SK-N-SH (cell line): ENCODE measurements at regions not wholly inside any gene's neighbourhood (a gene's known extent, or its start where the extent isn't known, plus 50 kb on each side); places are given as distances from the start of the nearest gene placed in this dataset.

Source experiments
- CTCF ChIA-PET: fragments of 300-600, 350-600 bp; formaldehyde crosslinking; extraction: SDS; loops from one replicate; lab custom pipeline; 2021; lab: Yijun Ruan, JAX
- POLR2A ChIA-PET: fragments of 350-600 bp; sonication (Branson Sonifier 250); formaldehyde crosslinking; extraction: SDS; loops from one replicate; lab custom pipeline; 2020; ENCODE audit warnings: antibody characterized with exemption, inconsistent platforms; lab: Yijun Ruan, JAX
- DNase-seq: peaks from one replicate; pipeline ENCODE4 v3.0.0; 2012
- H2AFZ ChIP-seq: fragments of 200-600 bp; sonication (generic); 2 replicates; pipeline ENCODE4 v1.8.1; 2016; ENCODE audit warnings: antibody characterized with exemption, mild to moderate bottlenecking, low read depth
- H3F3A ChIP-seq: fragments of 200-600 bp; sonication (generic); replicated peaks from 2 replicates; pipeline ENCODE3; 2016; ENCODE audit warnings: antibody characterized with exemption, mild to moderate bottlenecking; ENCODE audit not compliant: insufficient read depth
- H3K27ac ChIP-seq, 2 experiments: fragments of 200-500 bp in 1 of 2; fragments of 200-600 bp in 1 of 2; sonication (Bioruptor generic) in 1 of 2; sonication (generic), shearing (Covaris generic) in 1 of 2; 2 replicates each; pipeline versions ENCODE4 v1.5.1 to v1.6.1; 2014 to 2016; ENCODE audit warnings: low read depth in 2 of 2, inconsistent platforms in 1 of 2, low read length in 1 of 2, mild to moderate bottlenecking in 1 of 2, mixed read lengths in 1 of 2
- H3K27me3 ChIP-seq: fragments of 200-600 bp; sonication (generic), shearing (Covaris generic); 2 replicates; pipeline ENCODE4 v1.6.1; 2016; ENCODE audit warnings: mixed run types; ENCODE audit not compliant: insufficient read depth
- H3K36me3 ChIP-seq, 2 experiments: fragments of 200-500 bp in 1 of 2; fragments of 200-600 bp in 1 of 2; sonication (Bioruptor generic) in 1 of 2; sonication (generic) in 1 of 2; replicated peaks in 1 of 2; 2 replicates each; pipeline versions ENCODE3 to v1.5.1; 2014 to 2016; ENCODE audit warnings: low read length in 1 of 2, mild to moderate bottlenecking in 1 of 2; ENCODE audit not compliant: insufficient read depth in 2 of 2, control insufficient read depth in 1 of 2
- H3K4me1 ChIP-seq, 2 experiments: fragments of 200-500 bp in 1 of 2; fragments of 200-600 bp in 1 of 2; sonication (Bioruptor generic) in 1 of 2; sonication (generic), shearing (Covaris generic) in 1 of 2; 2 replicates each; pipeline versions ENCODE4 v1.5.1 to v1.6.1; 2014 to 2016; ENCODE audit warnings: low read depth in 1 of 2, low read length in 1 of 2, mixed run types in 1 of 2; ENCODE audit not compliant: insufficient read depth in 2 of 2, control insufficient read depth in 1 of 2
- H3K4me2 ChIP-seq: fragments of 200-600 bp; sonication (generic), shearing (Covaris generic); 2 replicates; pipeline ENCODE4 v1.6.1; 2017; ENCODE audit warnings: mixed run types
- H3K4me3 ChIP-seq, 2 experiments: fragments of 200-500 bp in 1 of 2; fragments of 200-600 bp in 1 of 2; sonication (Bioruptor generic) in 1 of 2; sonication (generic), shearing (Covaris generic) in 1 of 2; 2 replicates each; pipeline versions ENCODE4 v1.5.1 to v1.8.1; 2014 to 2016; ENCODE audit warnings: low read depth in 2 of 2, inconsistent platforms in 1 of 2, low read length in 1 of 2, mild to moderate bottlenecking in 1 of 2, mixed read lengths in 1 of 2, moderate library complexity in 1 of 2
- H3K79me2 ChIP-seq: fragments of 200-600 bp; sonication (generic); 2 replicates; pipeline ENCODE4 v1.8.1; 2017; ENCODE audit warnings: mild to moderate bottlenecking; ENCODE audit not compliant: insufficient read depth
- H3K9ac ChIP-seq: fragments of 200-600 bp; sonication (generic); 2 replicates; pipeline ENCODE4 v1.6.1; 2017; ENCODE audit warnings: mixed run types
- H3K9me2 ChIP-seq: fragments of 200-600 bp; sonication (generic); 2 replicates; pipeline ENCODE4 v1.6.1; 2017; ENCODE audit warnings: mixed run types
- H3K9me3 ChIP-seq: fragments of 200-600 bp; sonication (generic); 2 replicates; pipeline ENCODE4 v1.6.1; 2017; ENCODE audit warnings: mixed run types, mild to moderate bottlenecking, moderate library complexity
- H4K20me1 ChIP-seq: fragments of 200-600 bp; sonication (generic); 2 replicates; pipeline ENCODE4 v1.6.1; 2017; ENCODE audit warnings: mild to moderate bottlenecking, mixed run types; ENCODE audit not compliant: insufficient read depth
- CHD2 ChIP-seq: fragments of 150-350 bp; IDR thresholded peaks from 2 replicates; pipeline ENCODE4 v1.6.1; 2018; ENCODE audit warnings: low read length; ENCODE audit not compliant: partially characterized antibody
- ELF1 ChIP-seq: IDR thresholded peaks from 2 replicates; pipeline ENCODE4 v1.4.0; 2012
- EP300 ChIP-seq, 2 experiments: IDR thresholded peaks; 2 replicates each; pipeline versions ENCODE4 v1.4.0 to v1.6.1; 2012; ENCODE audit warnings: borderline replicate concordance in 1 of 2, low read depth in 1 of 2, low read length in 1 of 2
- EZH2phosphoT487 ChIP-seq: fragments of 200-600 bp; sonication (generic); IDR thresholded peaks from 2 replicates; pipeline ENCODE4 v1.6.1; 2017; ENCODE audit warnings: low read depth, mixed run types, mild to moderate bottlenecking, antibody characterized with exemption, moderate library complexity, borderline replicate concordance
- FOSL2 ChIP-seq: IDR thresholded peaks from 2 replicates; pipeline ENCODE4 v1.4.0; 2012; ENCODE audit warnings: low read depth, mild to moderate bottlenecking, moderate library complexity, borderline replicate concordance
- FOXJ3 ChIP-seq: sonication (generic); formaldehyde crosslinking; IDR thresholded peaks from 2 replicates; pipeline ENCODE4 v1.5.1; 2020; ENCODE audit warnings: mild to moderate bottlenecking, missing genetic modification reagents
- FOXM1 ChIP-seq: IDR thresholded peaks from 2 replicates; pipeline ENCODE4 v1.4.0; 2012; ENCODE audit warnings: low read depth, mild to moderate bottlenecking
- GATA2 ChIP-seq: sonication (generic); formaldehyde crosslinking; IDR thresholded peaks from 2 replicates; pipeline ENCODE4 v1.5.0; 2020; ENCODE audit warnings: mild to moderate bottlenecking, missing genetic modification reagents
- IRF3 ChIP-seq: fragments of 150-350 bp; IDR thresholded peaks from 2 replicates; pipeline ENCODE4 v1.6.1; 2016; ENCODE audit warnings: mild to moderate bottlenecking, low read depth, low read length
- JUND ChIP-seq: IDR thresholded peaks from 2 replicates; pipeline ENCODE4 v1.4.0; 2012
- MEF2A ChIP-seq: IDR thresholded peaks from 2 replicates; pipeline ENCODE4 v1.4.0; 2012; ENCODE audit warnings: low read depth, borderline replicate concordance
- NFIC ChIP-seq: IDR thresholded peaks from 2 replicates; pipeline ENCODE4 v1.4.0; 2012; ENCODE audit warnings: borderline replicate concordance
- NRF1 ChIP-seq: IDR thresholded peaks from 2 replicates; pipeline ENCODE4 v1.6.1; 2012; ENCODE audit warnings: low read depth, mild to moderate bottlenecking, low read length
- PBX3 ChIP-seq: IDR thresholded peaks from 2 replicates; pipeline ENCODE4; 2012
- REST ChIP-seq: IDR thresholded peaks from 2 replicates; pipeline ENCODE4 v1.6.1; 2012; ENCODE audit warnings: mild to moderate bottlenecking, low read depth, low read length, moderate library complexity
- RFX5 ChIP-seq: IDR thresholded peaks from 2 replicates; pipeline ENCODE4 v1.6.1; 2012; ENCODE audit warnings: mild to moderate bottlenecking, improper control_type of control experiment, low read length
- RXRA ChIP-seq: IDR thresholded peaks from 2 replicates; pipeline ENCODE4 v1.4.0; 2012; ENCODE audit warnings: low read depth, mild to moderate bottlenecking, borderline replicate concordance
- SMC3 ChIP-seq: IDR thresholded peaks from 2 replicates; pipeline ENCODE4 v1.6.1; 2012; ENCODE audit warnings: low read depth, low read length, improper control_type of control experiment
- TAF1 ChIP-seq: IDR thresholded peaks from 2 replicates; pipeline ENCODE4 v1.6.1; 2012; ENCODE audit warnings: low read depth, mild to moderate bottlenecking, low read length, moderate library complexity, borderline replicate concordance
- USF1 ChIP-seq: IDR thresholded peaks from 2 replicates; pipeline ENCODE4 v1.4.0; 2012; ENCODE audit warnings: low read depth, borderline replicate concordance
- ZBTB33 ChIP-seq: IDR thresholded peaks from 2 replicates; pipeline ENCODE4 v1.4.0; 2012; ENCODE audit warnings: low read depth, borderline replicate concordance
- WGBS: methylation state at CpG from one replicate; pipeline ENCODE4 v1.1.6; 2017; ENCODE audit warnings: low lambda C conversion rate; 5-methylcytosine and 5-hydroxymethylcytosine counted together

GRCh38 chr2:18399601-18400000 lies 160.9 kb downstream of the RDH14 start:
- H3K4me2 ChIP-seq = no peak overlapping the region
- CTCF ChIA-PET = interaction anchor here (1.6 kb wide), 1 partner anchor 12 kb away, joined by 5 read pairs; no protein-coding TSS in a partner anchor
- H3K27ac ChIP-seq = no peak overlapping the region
- no peak for DNase-seq
- TF ChIP-seq PBX3 (no peak), NFIC (no peak), EP300 (IDR thresholded peaks at IDR 0.05; ENCODE audit: borderline replicate concordance in 1 of 2, low read depth in 1 of 2, low read length in 1 of 2) (no peak), TAF1 (no peak), ELF1 (no peak), RXRA (no peak), REST (no peak), MEF2A (no peak), RFX5 (no peak), FOSL2 (no peak), IRF3 (no peak)
- TF ChIP-seq, all 33 proteins: peak for 0
- Histone ChIP-seq H4K20me1 (no peaks in the 10 kb centered on the region), H3K4me3 (no peak overlapping the region), H3K9me2 (no peaks in the 10 kb centered on the region), H2AFZ (no peak overlapping the region), H3K9ac (no peak overlapping the region), H3F3A (no peaks in the 10 kb centered on the region), H3K9me3 (no peaks in the 10 kb centered on the region), H3K79me2 (no peaks in the 10 kb centered on the region), H3K36me3 (no peaks in the 10 kb centered on the region), H3K4me1 (no peaks in the 10 kb centered on the region; a peak in 1 of 4 replicates), H3K27me3 (no peaks in the 10 kb centered on the region)
- 55% methylated on average over 5 of the region's 5 CpGs for WGBS
- POLR2A ChIA-PET = no interaction called here

- no peaks in the 10 kb centered on the region for H3K27me3 ChIP-seq
- no peaks in the 10 kb centered on the region for H3K9me3 ChIP-seq
- H4K20me1 ChIP-seq = no peaks in the 10 kb centered on the region
- no peaks in the 10 kb centered on the region; a peak in 1 of 4 replicates for H3K4me1 ChIP-seq
- POLR2A ChIA-PET = no interaction called here
- no peak for DNase-seq
- no peak overlapping the region for H3K4me3 ChIP-seq
- no peak overlapping the region for H3K27ac ChIP-seq
- no peaks in the 10 kb centered on the region for H3K79me2 ChIP-seq
- no peak overlapping the region for H2AFZ ChIP-seq
- no peak overlapping the region for H3K4me2 ChIP-seq
- H3F3A ChIP-seq = no peaks in the 10 kb centered on the region
- no peaks in the 10 kb centered on the region for H3K36me3 ChIP-seq
- WGBS = 43% methylated on average over 1 of the region's 1 CpG
- H3K9me2 ChIP-seq = no peaks in the 10 kb centered on the region
- CTCF ChIA-PET = interaction anchor here (0.6 to 1.6 kb wide), 2 partner anchors 12 to 1059 kb away, joined by 3 to 5 read pairs; no protein-coding TSS in a partner anchor
- H3K9ac ChIP-seq = no peak overlapping the region
- TF ChIP-seq USF1 = no peak
- TF ChIP-seq GATA2 (CRISPR knock-in tag) = no peak
- no peak for TF ChIP-seq ZBTB33
- TF ChIP-seq FOXJ3 (CRISPR knock-in tag) = no peak
- no peak for TF ChIP-seq CHD2
- no peak for TF ChIP-seq NRF1
- TF ChIP-seq FOXM1 = no peak
- no peak for TF ChIP-seq JUND
- no peak for TF ChIP-seq SMC3
- no peak for TF ChIP-seq EZH2phosphoT487
- no peak for TF ChIP-seq ELF1
- TF ChIP-seq RXRA = no peak
These were observed 161.6 kb downstream of the RDH14 start for GRCh38 chr2:18398833-18399232.
